HepG2 (cell line): ENCODE measurements at regions not wholly inside any gene's neighbourhood (a gene's known extent, or its start where the extent isn't known, plus 50 kb on each side); places are given as distances from the start of the nearest gene placed in this dataset.

Source experiments
- ATAC-seq: fragments of 200-7000 bp; cut with Tn5 transposase; 3 replicates; pipeline ENCODE4 v1.9.1; 2020; ENCODE audit warnings: mild to moderate bottlenecking, moderate library complexity
- BruUV-seq: library from RNA; stranded (reverse); fragments of 400-500 nt; replicated peaks from 2 replicates; lab custom pipeline; 2021; lab: Mats Ljungman, UMichigan
- CTCF ChIA-PET: fragments of 300-600 bp; formaldehyde crosslinking; extraction: SDS; loops from one replicate; lab custom pipeline; 2021; ENCODE audit warnings: low total read pairs, inconsistent platforms, low intra/inter-chr PET ratio; lab: Yijun Ruan, JAX
- POLR2A ChIA-PET: fragments of 350-600 bp; sonication (Branson Sonifier 250); formaldehyde crosslinking; loops from one replicate; lab custom pipeline; 2020; ENCODE audit warnings: antibody characterized with exemption, inconsistent platforms; lab: Yijun Ruan, JAX
- DNase-seq: peaks from one replicate; pipeline ENCODE4 v3.0.0-alpha.2; 2015; ENCODE audit warnings: low spot score
- FAIRE-seq: peaks from 3 replicates; lab custom pipeline; 2011; peaks lifted over from hg19 to GRCh38; lab: Jason Lieb, UNC
- H2AFZ ChIP-seq: one replicate; pipeline ENCODE4 v1.6.1; 2011; ENCODE audit warnings: low read length, inconsistent platforms
- H3K27ac ChIP-seq: fragments of 300-600 bp; 3 replicates; pipeline ENCODE4 v1.8.0; 2011; ENCODE audit warnings: mixed run types, mild to moderate bottlenecking, mixed read lengths, low read length, inconsistent platforms; ENCODE audit not compliant: insufficient read depth; ENCODE audit errors: extremely low read length
- H3K27me3 ChIP-seq, 2 experiments: fragments of 200-600 bp in 1 of 2; 2 replicates in 1 of 2; 3 replicates in 1 of 2; pipeline versions ENCODE4 v1.6.0 to v1.8.0; 2011; ENCODE audit warnings: low read length in 2 of 2, mild to moderate bottlenecking in 2 of 2, moderate library complexity in 2 of 2, inconsistent platforms in 1 of 2; ENCODE audit not compliant: insufficient read depth in 2 of 2, control insufficient read depth in 1 of 2
- H3K36me3 ChIP-seq, 2 experiments: fragments of 200-600 bp in 1 of 2; replicated peaks in 1 of 2; 2 replicates in 1 of 2; 3 replicates in 1 of 2; pipeline versions ENCODE4 v1.5.1 to v1.8.0; 2011; ENCODE audit warnings: low read length in 2 of 2, inconsistent platforms in 1 of 2; ENCODE audit not compliant: insufficient read depth in 2 of 2, control insufficient read depth in 1 of 2
- H3K4me1 ChIP-seq: 2 replicates; pipeline ENCODE4 v1.5.1; 2012; ENCODE audit warnings: low read length, inconsistent platforms; ENCODE audit not compliant: insufficient read depth
- H3K4me2 ChIP-seq: 2 replicates; pipeline ENCODE4 v1.6.0; 2011; ENCODE audit warnings: low read depth, low read length, inconsistent platforms
- H3K4me3 ChIP-seq, 3 experiments: fragments of 200-600 bp in 1 of 3; sonication (generic), shearing (Covaris generic) in 1 of 3; replicated peaks in 1 of 3; 2 replicates each; pipeline ENCODE4 v1.5.1; 2011 to 2016; ENCODE audit warnings: low read length in 3 of 3, inconsistent platforms in 2 of 3, low read depth in 2 of 3, mild to moderate bottlenecking in 2 of 3, control low read depth in 1 of 3, mixed read lengths in 1 of 3; ENCODE audit not compliant: insufficient read depth in 1 of 3
- H3K79me2 ChIP-seq: one replicate; pipeline ENCODE4 v1.6.1; 2011; ENCODE audit warnings: low read length, inconsistent platforms; ENCODE audit not compliant: insufficient read depth
- H3K9ac ChIP-seq: 2 replicates; pipeline ENCODE4 v1.6.0; 2011; ENCODE audit warnings: mild to moderate bottlenecking, low read depth, low read length, inconsistent platforms; ENCODE audit not compliant: insufficient read depth
- H3K9me3 ChIP-seq: 2 replicates; pipeline ENCODE4 v1.5.1; 2012; ENCODE audit warnings: mild to moderate bottlenecking, low read length
- H4K20me1 ChIP-seq: 2 replicates; pipeline ENCODE4 v1.6.0; 2011; ENCODE audit warnings: inconsistent platforms, mild to moderate bottlenecking, low read length, moderate library complexity; ENCODE audit not compliant: insufficient read depth
- AKAP8 ChIP-seq: sonication (generic); formaldehyde crosslinking; IDR thresholded peaks from 2 replicates; pipeline ENCODE4 v1.5.1; 2020; ENCODE audit warnings: mild to moderate bottlenecking, missing genetic modification reagents
- IKZF1 ChIP-seq: fragments of 450-650 bp; IDR thresholded peaks from 2 replicates; pipeline ENCODE4 v1.7.1; 2016
- MLLT10 ChIP-seq: sonication (generic); formaldehyde crosslinking; IDR thresholded peaks from 2 replicates; pipeline ENCODE4 v1.4.0; 2020; ENCODE audit warnings: missing genetic modification reagents
- NFIC ChIP-seq: IDR thresholded peaks from 2 replicates; pipeline ENCODE4 v1.6.1; 2012; ENCODE audit warnings: mild to moderate bottlenecking, low read length, inconsistent platforms
- ZNF879 ChIP-seq: sonication (generic); formaldehyde crosslinking; IDR thresholded peaks from 2 replicates; pipeline ENCODE4 v1.8.1; 2023; ENCODE audit warnings: missing genetic modification reagents
- WGBS: methylation state at CpG from one replicate; pipeline ENCODE4 v1.1.6; 2017; ENCODE audit warnings: low lambda C conversion rate; 5-methylcytosine and 5-hydroxymethylcytosine counted together
- in situ Hi-C: cut with HindIII; loops from 2 replicates; pipeline ENCODE4 v1.10.0; 2017; ENCODE audit warnings: low pct_unique_long_range_greater_than_20kb; ENCODE audit not compliant: extremely low pct_ligation_motif_present
- intact Hi-C: fragments of 100-400 bp; cut with micrococcal nuclease; formaldehyde crosslinking; loops from one replicate; pipeline ENCODE4 v1.10.0; 2022; ENCODE audit not compliant: unreplicated experiment
- TF ChIP-seq, protein P1 (sequence below): sonication (generic); formaldehyde crosslinking; IDR thresholded peaks from 2 replicates; pipeline ENCODE4 v1.5.1; 2020; ENCODE audit warnings: mild to moderate bottlenecking, missing genetic modification reagents, moderate library complexity
- TF ChIP-seq, protein P2 (sequence below), 2 experiments: sonication (generic) in 1 of 2; formaldehyde crosslinking in 1 of 2; IDR thresholded peaks; 2 replicates each; pipeline versions ENCODE4 v1.4.0 to v1.6.1; 2018 to 2020; ENCODE audit warnings: missing genetic modification reagents in 2 of 2, borderline replicate concordance in 1 of 2, low read depth in 1 of 2, mild to moderate bottlenecking in 1 of 2, missing biosample characterization in 1 of 2

DNA sequence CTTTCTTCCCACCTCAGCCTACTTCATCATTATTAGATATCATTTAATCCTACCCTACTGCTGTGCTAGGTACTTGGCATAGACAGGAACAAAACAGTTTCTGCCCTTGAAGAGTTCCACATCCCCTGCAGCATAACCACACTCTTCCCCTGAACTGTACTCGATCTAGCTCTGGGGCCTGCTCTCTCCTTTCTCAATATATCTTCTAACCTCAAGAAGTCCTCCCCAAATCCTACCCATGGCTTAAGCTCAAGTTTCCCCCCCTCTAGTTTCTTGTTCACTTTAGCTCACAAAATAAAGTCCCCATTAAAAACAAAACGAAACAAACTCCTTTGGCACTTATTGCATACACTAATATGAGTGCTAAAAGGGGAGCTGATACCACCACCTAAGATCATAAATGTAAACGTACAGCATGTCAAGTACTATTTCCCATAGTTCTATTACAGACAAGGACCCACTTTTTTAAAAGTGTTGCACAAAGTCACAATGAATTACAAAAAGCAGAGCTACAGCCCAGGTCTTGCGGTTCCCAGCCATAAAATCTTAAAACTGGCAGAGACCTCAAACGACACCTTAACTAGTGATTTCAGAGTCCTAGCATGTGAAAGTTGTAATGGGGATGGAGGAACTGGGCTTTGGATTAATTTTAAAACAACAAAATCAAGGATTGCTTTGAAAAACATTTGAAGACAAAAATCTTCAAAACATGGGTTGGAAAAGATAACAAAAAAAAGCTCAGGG lies 80.7 kb downstream of the PTPDC1 start:
- Histone ChIP-seq H3K4me2 (0 out of 2 replicates have a peak overlapping the region, but pooled peaks have one; percentile 41), H3K4me3 (no peak overlapping the region), H3K27ac (peak overlapping the region; percentile 74), H3K9me3 (no peaks in the 10 kb centered on the region), H2AFZ (no peak overlapping the region), H3K4me1 (peaks cover 56% of the 10 kb centered on the region), H4K20me1 (peaks cover 32% of the 10 kb centered on the region), H3K36me3 (no peaks in the 10 kb centered on the region), H3K79me2 (peaks cover 32% of the 10 kb centered on the region), H3K9ac (peak overlapping the region; percentile 57), H3K27me3 (no peaks in the 10 kb centered on the region)
- DNase-seq (no peak), FAIRE-seq (peak; percentile 23), ATAC-seq (no peak)
- in situ Hi-C loops, result no loop called here
- ChIA-PET POLR2A (interaction anchor here (1.2 to 2.0 kb wide), 3 partner anchors 8 to 94 kb away, joined by 3 to 19 read pairs (median 4); partner anchors contain the start of gene ZNF169), CTCF (no interaction called here)
- BruUV-seq, result TSS peak; percentile 84
- 97% methylated on average over 5 of the region's 5 CpGs for WGBS
- TF ChIP-seq, protein P1, sequence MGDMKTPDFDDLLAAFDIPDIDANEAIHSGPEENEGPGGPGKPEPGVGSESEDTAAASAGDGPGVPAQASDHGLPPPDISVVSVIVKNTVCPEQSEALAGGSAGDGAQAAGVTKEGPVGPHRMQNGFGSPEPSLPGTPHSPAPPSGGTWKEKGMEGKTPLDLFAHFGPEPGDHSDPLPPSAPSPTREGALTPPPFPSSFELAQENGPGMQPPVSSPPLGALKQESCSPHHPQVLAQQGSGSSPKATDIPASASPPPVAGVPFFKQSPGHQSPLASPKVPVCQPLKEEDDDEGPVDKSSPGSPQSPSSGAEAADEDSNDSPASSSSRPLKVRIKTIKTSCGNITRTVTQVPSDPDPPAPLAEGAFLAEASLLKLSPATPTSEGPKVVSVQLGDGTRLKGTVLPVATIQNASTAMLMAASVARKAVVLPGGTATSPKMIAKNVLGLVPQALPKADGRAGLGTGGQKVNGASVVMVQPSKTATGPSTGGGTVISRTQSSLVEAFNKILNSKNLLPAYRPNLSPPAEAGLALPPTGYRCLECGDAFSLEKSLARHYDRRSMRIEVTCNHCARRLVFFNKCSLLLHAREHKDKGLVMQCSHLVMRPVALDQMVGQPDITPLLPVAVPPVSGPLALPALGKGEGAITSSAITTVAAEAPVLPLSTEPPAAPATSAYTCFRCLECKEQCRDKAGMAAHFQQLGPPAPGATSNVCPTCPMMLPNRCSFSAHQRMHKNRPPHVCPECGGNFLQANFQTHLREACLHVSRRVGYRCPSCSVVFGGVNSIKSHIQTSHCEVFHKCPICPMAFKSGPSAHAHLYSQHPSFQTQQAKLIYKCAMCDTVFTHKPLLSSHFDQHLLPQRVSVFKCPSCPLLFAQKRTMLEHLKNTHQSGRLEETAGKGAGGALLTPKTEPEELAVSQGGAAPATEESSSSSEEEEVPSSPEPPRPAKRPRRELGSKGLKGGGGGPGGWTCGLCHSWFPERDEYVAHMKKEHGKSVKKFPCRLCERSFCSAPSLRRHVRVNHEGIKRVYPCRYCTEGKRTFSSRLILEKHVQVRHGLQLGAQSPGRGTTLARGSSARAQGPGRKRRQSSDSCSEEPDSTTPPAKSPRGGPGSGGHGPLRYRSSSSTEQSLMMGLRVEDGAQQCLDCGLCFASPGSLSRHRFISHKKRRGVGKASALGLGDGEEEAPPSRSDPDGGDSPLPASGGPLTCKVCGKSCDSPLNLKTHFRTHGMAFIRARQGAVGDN, result no peak
- TF ChIP-seq, protein P2, sequence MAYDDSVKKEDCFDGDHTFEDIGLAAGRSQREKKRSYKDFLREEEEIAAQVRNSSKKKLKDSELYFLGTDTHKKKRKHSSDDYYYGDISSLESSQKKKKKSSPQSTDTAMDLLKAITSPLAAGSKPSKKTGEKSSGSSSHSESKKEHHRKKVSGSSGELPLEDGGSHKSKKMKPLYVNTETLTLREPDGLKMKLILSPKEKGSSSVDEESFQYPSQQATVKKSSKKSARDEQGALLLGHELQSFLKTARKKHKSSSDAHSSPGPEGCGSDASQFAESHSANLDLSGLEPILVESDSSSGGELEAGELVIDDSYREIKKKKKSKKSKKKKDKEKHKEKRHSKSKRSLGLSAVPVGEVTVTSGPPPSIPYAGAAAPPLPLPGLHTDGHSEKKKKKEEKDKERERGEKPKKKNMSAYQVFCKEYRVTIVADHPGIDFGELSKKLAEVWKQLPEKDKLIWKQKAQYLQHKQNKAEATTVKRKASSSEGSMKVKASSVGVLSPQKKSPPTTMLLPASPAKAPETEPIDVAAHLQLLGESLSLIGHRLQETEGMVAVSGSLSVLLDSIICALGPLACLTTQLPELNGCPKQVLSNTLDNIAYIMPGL (CRISPR knock-in tag; IDR thresholded peaks at IDR 0.05; ENCODE audit: borderline replicate concordance in 1 of 2, low read depth in 1 of 2), result no peak
- TF ChIP-seq MLLT10 (no peak), NFIC (0 out of 2 replicates have a peak, but pooled peaks have one; percentile 16), ZNF879 (CRISPR knock-in tag) (0 out of 2 replicates have a peak, but pooled peaks have one; percentile 31), IKZF1 (no peak), AKAP8 (no peak)
- intact Hi-C loops, result loop anchor here (5.0 kb wide), 1 partner anchor 98 kb away; no protein-coding TSS in a partner anchor
